GM04503 (cell line): ENCODE measurements at regions not wholly inside any gene's neighbourhood (a gene's known extent, or its start where the extent isn't known, plus 50 kb on each side); places are given as distances from the start of the nearest gene placed in this dataset.

Source experiments
- DNase-seq: peaks from one replicate; pipeline ENCODE4 v3.0.0-alpha.2; 2012; ENCODE audit warnings: low read depth

GRCh38 chr4:17103231-17103630 lies 204.8 kb upstream of the LDB2 start:
- peak; percentile 79 for DNase-seq

- no peak for DNase-seq
These were observed 200.6 kb upstream of the LDB2 start for GRCh38 chr4:17098996-17099395.

GRCh38 chr4:17098401-17098800 lies 200.0 kb upstream of the LDB2 start:
- no peak for DNase-seq

DNA sequence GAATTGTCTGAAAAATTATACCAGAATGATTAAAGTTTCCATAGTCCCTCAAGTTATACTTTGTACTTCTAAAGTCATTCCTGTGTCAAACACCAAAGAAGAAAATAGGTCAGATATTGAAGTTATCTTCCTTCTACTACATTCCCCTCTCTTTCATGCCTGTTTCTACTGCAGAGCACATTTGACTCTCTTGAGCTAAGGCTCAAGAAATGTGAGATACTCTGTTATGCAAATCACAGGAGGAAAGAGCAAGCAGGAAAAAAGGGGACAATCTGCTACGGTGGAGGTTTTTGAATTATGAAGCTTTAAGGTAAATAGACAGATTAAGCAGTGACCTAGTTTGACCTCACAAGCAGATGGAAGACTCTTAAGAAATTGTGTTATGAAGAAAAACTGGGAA lies 198.9 kb upstream of the LDB2 start:
- no peak for DNase-seq

DNA sequence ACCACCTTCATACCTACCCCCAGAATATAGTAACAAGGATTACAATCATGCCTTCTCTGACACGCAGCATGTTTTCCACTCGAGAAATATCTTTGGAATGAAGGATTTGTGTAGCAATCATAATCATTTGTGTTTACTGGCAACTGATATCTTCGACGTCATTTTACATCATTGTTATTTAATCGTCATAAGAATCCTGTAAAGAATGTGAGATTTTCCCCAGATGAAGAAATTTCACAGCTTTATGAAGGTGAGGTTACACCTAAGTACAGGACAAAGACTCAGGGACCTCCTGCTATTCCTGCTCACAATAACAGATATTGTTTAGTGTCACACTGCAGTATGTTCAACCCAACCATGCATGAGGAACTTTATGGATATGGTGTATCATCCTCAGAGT lies 198.2 kb upstream of the LDB2 start:
- DNase-seq = no peak

- no peak for DNase-seq
These were observed 197.3 kb upstream of the LDB2 start for GRCh38 chr4:17095771-17096170.

DNA sequence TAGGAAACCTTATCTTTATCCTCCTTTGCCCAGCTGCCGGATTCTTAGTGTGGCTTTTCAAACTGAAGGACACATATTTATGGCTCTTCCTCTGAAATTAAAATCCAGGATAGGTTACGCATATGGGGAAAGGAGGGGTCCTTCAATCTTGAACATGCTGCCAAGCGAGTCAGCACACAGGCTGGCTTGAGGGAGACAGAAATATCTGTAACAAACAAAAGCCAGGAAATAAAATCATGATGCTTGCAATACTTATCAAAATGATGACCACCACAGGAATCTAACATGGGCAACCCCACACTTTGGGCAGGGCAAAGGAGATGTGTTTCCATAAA lies 196.4 kb upstream of the LDB2 start:
- no peak for DNase-seq

DNA sequence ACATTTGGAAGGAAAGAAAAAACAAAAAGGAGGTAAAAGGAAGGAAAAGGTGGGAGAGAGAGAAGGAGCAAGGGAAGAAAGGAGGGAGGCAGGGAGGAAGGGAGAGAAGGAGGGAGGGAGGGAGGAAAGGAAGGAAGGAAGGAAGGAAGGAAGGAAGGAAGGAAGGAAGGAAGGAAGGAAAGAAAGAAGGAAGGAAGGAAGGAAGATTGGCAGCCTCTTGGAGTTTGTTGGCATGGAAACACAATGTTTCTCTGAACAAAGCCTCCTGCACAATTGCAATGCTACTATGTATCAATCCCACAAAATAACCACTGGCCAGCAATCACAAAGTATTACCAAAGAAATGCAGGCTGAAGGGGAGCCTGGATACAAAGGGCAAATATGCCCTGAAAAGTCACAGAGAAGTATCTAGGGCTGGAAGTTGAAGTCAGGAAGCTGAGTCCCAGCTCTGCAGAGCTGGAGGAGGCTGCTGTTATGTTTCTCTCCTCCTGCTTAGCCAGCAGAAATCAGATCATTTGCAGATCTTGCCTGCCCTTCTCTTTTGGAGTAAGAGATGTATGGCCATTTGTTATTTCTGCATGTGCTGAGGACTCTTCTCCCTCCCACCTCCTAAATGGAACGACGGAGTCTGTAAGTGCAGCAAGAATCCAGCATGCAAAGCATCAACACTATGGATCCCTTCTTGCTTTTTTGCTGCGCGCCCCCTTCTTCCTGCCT lies 195.9 kb upstream of the LDB2 start:
- DNase-seq = no peak

DNA sequence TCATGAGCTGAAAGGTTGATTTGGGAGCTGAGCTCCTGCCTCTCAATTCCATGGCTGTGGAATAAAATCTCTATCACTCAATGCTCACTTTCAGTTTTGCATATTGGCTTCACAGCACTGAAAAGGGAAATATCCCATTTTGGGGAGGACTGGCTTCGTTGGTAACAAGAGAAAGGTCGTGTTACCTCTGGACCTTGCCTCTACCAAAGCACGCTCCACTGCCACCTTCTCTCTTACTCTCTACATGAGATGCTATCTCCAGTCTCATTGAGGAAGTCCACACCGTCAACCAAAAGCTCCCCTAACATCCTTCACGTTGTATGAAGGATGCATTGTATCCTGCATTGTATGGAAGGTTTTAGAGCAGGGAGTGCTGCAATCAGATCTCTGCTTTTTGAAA lies 195.0 kb upstream of the LDB2 start:
- DNase-seq = no peak

DNA sequence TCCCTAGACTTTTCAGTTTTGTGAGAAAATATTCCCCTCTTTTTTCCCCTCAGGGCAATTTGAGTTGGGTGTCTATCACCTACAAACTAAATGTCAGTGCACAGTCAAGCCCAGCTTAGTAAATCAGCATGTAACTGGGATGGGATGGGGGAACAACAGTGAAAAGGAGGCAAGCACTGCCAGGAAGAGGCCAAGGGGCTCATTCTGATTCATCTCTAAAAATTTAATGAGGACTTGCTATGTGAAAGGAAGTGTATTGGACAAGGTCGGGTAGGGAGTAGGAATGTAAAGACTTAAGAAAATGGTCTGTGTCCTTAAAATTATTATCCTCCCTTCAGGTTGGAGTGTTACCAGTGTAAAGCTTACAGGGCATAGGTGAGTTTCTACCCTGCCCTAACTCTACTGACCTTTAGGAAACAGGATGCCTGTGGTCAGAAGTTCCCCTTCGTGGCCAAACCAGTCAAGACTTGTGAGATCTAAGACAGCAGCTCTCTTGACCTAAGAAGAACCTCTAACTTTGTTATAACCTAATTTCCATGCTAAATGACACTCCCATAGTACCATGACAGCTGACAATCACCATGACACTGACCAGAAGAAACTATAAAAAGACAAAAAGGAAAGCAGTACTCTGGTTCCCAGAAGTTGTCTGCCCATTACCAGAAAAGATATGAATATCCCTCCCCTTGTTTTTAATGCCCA lies 194.4 kb upstream of the LDB2 start:
- no peak for DNase-seq

GRCh38 chr4:17091104-17091503 lies 192.7 kb upstream of the LDB2 start:
- DNase-seq = no peak

- DNase-seq = no peak
These were observed 191.6 kb upstream of the LDB2 start for GRCh38 chr4:17090063-17090462.

DNA sequence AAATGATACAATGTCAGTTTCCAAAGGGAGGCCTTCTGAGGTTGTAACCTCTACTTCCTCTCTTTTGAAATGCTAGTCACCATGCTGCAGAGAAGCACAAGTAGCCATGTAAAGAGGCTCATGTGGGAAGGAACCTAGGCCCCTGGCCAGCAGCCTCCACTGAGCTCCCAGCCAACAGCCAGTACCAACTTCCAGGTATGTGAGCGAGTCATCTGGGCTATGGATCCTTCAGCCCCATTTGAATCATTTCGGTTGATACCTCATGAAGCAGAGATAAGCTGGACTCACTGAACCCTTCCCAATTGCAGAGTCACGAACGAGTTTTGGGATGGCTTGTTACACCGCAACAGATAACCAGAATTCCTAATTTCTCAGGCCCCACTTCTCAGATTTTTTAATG lies 187.0 kb upstream of the LDB2 start:
- DNase-seq = no peak

DNA sequence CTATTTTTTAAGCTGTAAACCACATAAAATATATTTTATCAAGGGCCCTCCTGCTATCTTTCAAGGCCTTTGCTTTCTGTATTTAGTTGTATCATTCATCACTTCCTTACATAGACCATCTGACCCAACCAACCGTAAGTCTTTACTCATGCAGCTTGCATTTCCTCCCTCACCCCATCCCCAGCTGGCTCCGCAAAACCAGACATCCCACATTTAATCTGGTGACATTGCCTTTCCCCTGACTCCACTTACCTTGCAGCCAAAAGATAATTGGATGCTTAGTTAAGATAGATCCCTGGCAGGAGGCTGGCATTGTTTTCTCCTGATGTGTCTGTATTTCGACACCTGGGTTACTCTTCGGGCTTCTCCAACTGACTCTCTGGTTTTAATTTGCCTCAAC lies 183.7 kb upstream of the LDB2 start:
- no peak for DNase-seq

DNA sequence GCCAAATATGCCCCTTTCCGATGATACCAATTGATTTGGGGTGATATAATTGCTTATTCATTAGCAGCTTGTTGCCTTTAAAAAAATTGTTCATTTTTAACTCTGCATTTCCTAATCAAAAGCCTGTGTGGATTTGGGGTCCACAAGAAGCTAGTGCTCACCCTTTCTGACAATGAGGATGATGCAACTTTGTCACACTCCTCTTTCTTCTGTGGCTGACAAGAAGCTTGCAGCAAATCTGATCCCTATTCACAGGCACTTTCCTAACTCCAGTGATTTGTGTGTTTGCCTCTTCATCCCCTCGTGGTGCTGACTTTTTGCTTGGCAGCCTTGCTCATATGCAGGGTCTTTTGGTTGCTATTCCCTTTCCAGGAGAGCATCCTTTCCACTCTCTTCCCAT lies 182.7 kb upstream of the LDB2 start:
- no peak for DNase-seq

DNA sequence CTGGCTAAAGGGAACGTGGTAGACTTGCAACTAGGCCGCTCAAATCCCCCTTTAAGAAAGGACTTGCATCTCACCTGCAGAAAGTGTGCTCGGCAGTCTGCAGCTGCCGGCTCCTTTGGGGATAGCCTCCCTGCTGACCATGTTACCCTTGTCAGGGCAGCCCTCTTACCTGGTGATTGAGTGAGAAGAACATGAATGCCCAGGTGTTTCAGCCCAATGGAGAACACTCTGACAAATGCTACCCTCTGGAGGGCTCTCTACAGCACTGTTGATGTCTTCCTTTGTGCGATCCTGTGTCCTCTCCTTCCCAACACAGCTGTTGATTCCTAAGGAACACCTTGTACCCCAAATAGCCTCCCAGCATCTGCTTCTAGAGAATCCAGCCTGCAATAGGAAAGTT lies 178.7 kb upstream of the LDB2 start:
- no peak for DNase-seq

DNA sequence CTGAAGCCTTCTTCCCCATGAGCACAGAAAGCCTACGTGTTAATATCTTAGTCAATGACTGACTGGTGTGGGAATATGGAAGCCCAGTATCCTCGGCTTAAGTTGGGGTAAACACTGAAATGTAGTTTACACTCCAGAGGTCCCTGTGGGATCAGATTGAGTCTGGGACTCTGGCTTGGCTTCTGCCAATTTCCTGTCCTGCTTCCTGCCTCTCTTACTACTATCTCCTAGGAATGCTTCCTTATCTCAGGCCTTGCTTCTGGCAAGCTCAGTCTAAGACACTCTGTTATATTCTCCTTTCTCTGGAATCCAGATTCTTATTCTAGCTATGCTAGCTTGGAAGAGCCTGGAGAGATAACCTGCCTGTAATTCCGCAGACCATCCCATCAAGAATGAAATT lies 174.0 kb upstream of the LDB2 start:
- DNase-seq = no peak

- no peak for DNase-seq
These were observed 170.4 kb upstream of the LDB2 start for GRCh38 chr4:17068891-17069290.

GRCh38 chr4:17068392-17068791 lies 169.9 kb upstream of the LDB2 start:
- DNase-seq = no peak

DNA sequence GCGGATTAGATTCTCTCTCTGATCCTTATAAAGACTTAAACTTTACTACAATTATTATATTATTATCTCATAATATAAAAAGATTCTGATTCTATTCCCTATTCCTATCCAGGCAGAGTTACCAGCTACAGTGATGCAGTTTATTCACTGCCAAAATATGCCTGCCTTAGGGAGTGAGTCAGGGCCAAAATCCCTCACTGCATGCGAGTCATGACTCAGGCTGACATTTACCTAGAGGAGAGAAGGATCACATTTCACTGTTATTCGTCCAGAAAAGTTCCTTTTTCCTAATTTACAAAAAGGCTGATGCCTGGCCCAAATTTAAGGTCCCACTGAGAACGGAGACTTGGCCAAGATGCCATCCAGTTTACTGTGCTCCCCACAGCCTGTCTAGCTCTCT lies 168.5 kb upstream of the LDB2 start:
- peak; percentile 81 for DNase-seq

DNA sequence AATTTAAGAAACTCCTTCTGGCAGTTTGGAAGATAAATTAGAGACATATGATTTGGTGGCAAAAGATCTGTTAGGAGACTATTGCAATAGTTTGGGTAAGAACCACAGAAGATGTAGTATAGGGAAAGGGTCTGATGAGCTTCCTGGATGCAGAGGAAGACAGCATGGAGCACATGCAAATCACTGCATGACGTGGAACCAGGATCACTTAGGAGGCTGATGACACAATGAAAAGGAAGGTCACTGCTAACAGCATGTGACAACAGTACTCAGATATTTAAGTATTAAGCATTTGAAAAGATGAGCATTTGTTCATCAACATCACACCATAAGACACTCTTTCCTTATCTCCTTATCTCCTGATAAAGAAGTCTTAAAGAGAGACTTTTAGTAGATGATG lies 167.8 kb upstream of the LDB2 start:
- no peak for DNase-seq

- no peak for DNase-seq
These were observed 167.4 kb upstream of the LDB2 start for GRCh38 chr4:17065821-17066220.

GRCh38 chr4:17064959-17065358 lies 166.5 kb upstream of the LDB2 start:
- no peak for DNase-seq

- peak; percentile 68 for DNase-seq
These were observed 165.4 kb upstream of the LDB2 start for GRCh38 chr4:17063888-17064287.
